GM06990 (cell line): ENCODE measurements at regions not wholly inside any gene's neighbourhood (a gene's known extent, or its start where the extent isn't known, plus 50 kb on each side); places are given as distances from the start of the nearest gene placed in this dataset.

Experiments used
- DNase-seq: peaks from one replicate; pipeline ENCODE4 v3.0.0-alpha.2; 2011; ENCODE audit not compliant: insufficient read length; ENCODE audit errors: extremely low read depth
- H3K27me3 ChIP-seq: replicated peaks from 2 replicates; pipeline ENCODE4 v1.6.0; 2011; ENCODE audit warnings: low read length; ENCODE audit not compliant: control insufficient read depth, insufficient read depth
- H3K36me3 ChIP-seq: 2 replicates; pipeline ENCODE4 v1.5.1; 2011; ENCODE audit warnings: low read length; ENCODE audit not compliant: control insufficient read depth, insufficient read depth
- H3K4me3 ChIP-seq: replicated peaks from 2 replicates; pipeline ENCODE4 v1.5.1; 2011; ENCODE audit warnings: low read depth, mild to moderate bottlenecking, control low read depth, low read length
- CTCF ChIP-seq: IDR thresholded peaks from 2 replicates; pipeline ENCODE4 v1.5.1; 2011; ENCODE audit warnings: low read length, control low read depth, mild to moderate bottlenecking, inconsistent platforms; ENCODE audit not compliant: insufficient read depth, poor library complexity, severe bottlenecking

GRCh38 chr6:119891644-119892043, 542.1 kb upstream of the MAN1A1 start:
- H3K27me3 ChIP-seq: no peaks in the 10 kb centered on the region
- no peaks in the 10 kb centered on the region for H3K36me3 ChIP-seq
- no peak for TF ChIP-seq CTCF
- H3K4me3 ChIP-seq: no peak overlapping the region
- no peak for DNase-seq

GRCh38 chr6:119891206-119891605, 541.6 kb upstream of the MAN1A1 start:
- Histone ChIP-seq H3K36me3 (no peaks in the 10 kb centered on the region), H3K4me3 (no peak overlapping the region), H3K27me3 (no peaks in the 10 kb centered on the region)
- no peak for TF ChIP-seq CTCF
- no peak for DNase-seq

GRCh38 chr6:119890470-119890869, 540.9 kb upstream of the MAN1A1 start:
- Histone ChIP-seq H3K4me3 (no peak overlapping the region), H3K27me3 (no peaks in the 10 kb centered on the region), H3K36me3 (no peaks in the 10 kb centered on the region)
- no peak for DNase-seq
- no peak for TF ChIP-seq CTCF

GRCh38 chr6:119887666-119888065, 538.1 kb upstream of the MAN1A1 start:
- TF ChIP-seq CTCF: no peak
- H3K27me3 ChIP-seq: no peaks in the 10 kb centered on the region
- H3K4me3 ChIP-seq: no peak overlapping the region
- no peaks in the 10 kb centered on the region for H3K36me3 ChIP-seq
- no peak for DNase-seq

- TF ChIP-seq CTCF: no peak
- Histone ChIP-seq H3K4me3 (no peak overlapping the region), H3K27me3 (no peaks in the 10 kb centered on the region), H3K36me3 (no peaks in the 10 kb centered on the region)
- no peak for DNase-seq
These were observed 531.9 kb upstream of the MAN1A1 start for GRCh38 chr6:119881416-119881815.

GRCh38 chr6:119880840-119881239, 531.3 kb upstream of the MAN1A1 start:
- no peak for TF ChIP-seq CTCF
- DNase-seq: no peak

More at GRCh38 chr6:119880840-119881239, 531.3 kb upstream of the MAN1A1 start:
- Histone ChIP-seq H3K36me3 (no peaks in the 10 kb centered on the region), H3K27me3 (no peaks in the 10 kb centered on the region), H3K4me3 (no peak overlapping the region)
